ENCODE measurements at regions not wholly inside any gene's neighbourhood (a gene's known extent, or its start where the extent isn't known, plus 50 kb on each side); places are given as distances from the start of the nearest gene placed in this dataset.

- H4K20me1 ChIP-seq (ENCODE audit: insufficient read depth, low read length) = no peaks in the 10 kb centered on the region
Observed at GRCh38 chr5:15322421-15322820, 177.6 kb upstream of the FBXL7 start.

GRCh38 chr5:15321776-15322175 is 178.2 kb upstream of the FBXL7 start:
- H3K79me2 ChIP-seq (ENCODE audit: low read length) = no peaks in the 10 kb centered on the region
- H3K4me3 ChIP-seq (ENCODE audit: low read length) = no peak overlapping the region
- H4K20me1 ChIP-seq (ENCODE audit: insufficient read depth, low read length) = no peaks in the 10 kb centered on the region
- no peak overlapping the region for H3K4me2 ChIP-seq (ENCODE audit: low read depth, low read length)
- no peaks in the 10 kb centered on the region for H3K36me3 ChIP-seq (replicated peaks; ENCODE audit: insufficient read depth, low read length)
- no peaks in the 10 kb centered on the region for H3K4me1 ChIP-seq (ENCODE audit: low read length)
- H3K9me2 ChIP-seq (replicated peaks; ENCODE audit: insufficient read depth, low read length) = no peaks in the 10 kb centered on the region
- no peaks in the 10 kb centered on the region for H3K9me3 ChIP-seq (replicated peaks; ENCODE audit: insufficient read depth, low read length)
- DNase-seq = no peak
- no peak for TF ChIP-seq EZH2 (optimal IDR thresholded peaks at IDR 0.05; ENCODE audit: low read depth, low read length)
- TF ChIP-seq CTCF (IDR thresholded peaks at IDR 0.05; ENCODE audit: low read length) = no peak
- TF ChIP-seq EZH2phosphoT487 (IDR thresholded peaks at IDR 0.05; ENCODE audit: low read length) = no peak
- H3K9ac ChIP-seq (ENCODE audit: low read length) = no peak overlapping the region
- no peak overlapping the region for H2AFZ ChIP-seq (ENCODE audit: low read length)
- no peaks in the 10 kb centered on the region for H3K27me3 ChIP-seq (replicated peaks; ENCODE audit: insufficient read depth, low read length)
- H3F3A ChIP-seq (ENCODE audit: insufficient read depth, low read length) = no peaks in the 10 kb centered on the region
- no peak overlapping the region for H3K27ac ChIP-seq (ENCODE audit: low read length)

More at GRCh38 chr5:15322421-15322820, 177.6 kb upstream of the FBXL7 start:
- Histone ChIP-seq H3K27me3 (replicated peaks; ENCODE audit: insufficient read depth, low read length) (no peaks in the 10 kb centered on the region), H3K9me2 (replicated peaks; ENCODE audit: insufficient read depth, low read length) (no peaks in the 10 kb centered on the region), H3K36me3 (replicated peaks; ENCODE audit: insufficient read depth, low read length) (no peaks in the 10 kb centered on the region), H3K79me2 (ENCODE audit: low read length) (no peaks in the 10 kb centered on the region), H3K4me1 (ENCODE audit: low read length) (peaks cover 1% of the 10 kb centered on the region; the same call in 1 of the 2 replicates), H3K27ac (ENCODE audit: low read length) (no peak overlapping the region), H3K4me2 (ENCODE audit: low read depth, low read length) (no peak overlapping the region), H3K4me3 (ENCODE audit: low read length) (no peak overlapping the region), H3K9me3 (replicated peaks; ENCODE audit: insufficient read depth, low read length) (no peaks in the 10 kb centered on the region), H3F3A (ENCODE audit: insufficient read depth, low read length) (no peaks in the 10 kb centered on the region), H2AFZ (ENCODE audit: low read length) (no peak overlapping the region), H3K9ac (ENCODE audit: low read length) (no peak overlapping the region)
- no peak for DNase-seq
- TF ChIP-seq EZH2 (optimal IDR thresholded peaks at IDR 0.05; ENCODE audit: low read depth, low read length) (no peak), EZH2phosphoT487 (IDR thresholded peaks at IDR 0.05; ENCODE audit: low read length) (no peak), CTCF (IDR thresholded peaks at IDR 0.05; ENCODE audit: low read length) (no peak)

GRCh38 chr5:15320871-15321270 is 179.1 kb upstream of the FBXL7 start:
- H4K20me1 ChIP-seq (ENCODE audit: insufficient read depth, low read length) = no peaks in the 10 kb centered on the region
- DNase-seq = no peak
- H3K9me3 ChIP-seq (replicated peaks; ENCODE audit: insufficient read depth, low read length) = no peaks in the 10 kb centered on the region
- no peak overlapping the region for H2AFZ ChIP-seq (ENCODE audit: low read length)
- H3K4me1 ChIP-seq (ENCODE audit: low read length) = no peaks in the 10 kb centered on the region
- H3K9me2 ChIP-seq (replicated peaks; ENCODE audit: insufficient read depth, low read length) = no peaks in the 10 kb centered on the region
- H3K27ac ChIP-seq (ENCODE audit: low read length) = no peak overlapping the region
- H3K79me2 ChIP-seq (ENCODE audit: low read length) = no peaks in the 10 kb centered on the region
- no peaks in the 10 kb centered on the region for H3F3A ChIP-seq (ENCODE audit: insufficient read depth, low read length)
- H3K4me2 ChIP-seq (ENCODE audit: low read depth, low read length) = no peak overlapping the region
- no peaks in the 10 kb centered on the region for H3K27me3 ChIP-seq (replicated peaks; ENCODE audit: insufficient read depth, low read length)
- no peaks in the 10 kb centered on the region for H3K36me3 ChIP-seq (replicated peaks; ENCODE audit: insufficient read depth, low read length)
- no peak for TF ChIP-seq CTCF (IDR thresholded peaks at IDR 0.05; ENCODE audit: low read length)
- no peak for TF ChIP-seq EZH2 (optimal IDR thresholded peaks at IDR 0.05; ENCODE audit: low read depth, low read length)
- TF ChIP-seq EZH2phosphoT487 (IDR thresholded peaks at IDR 0.05; ENCODE audit: low read length) = no peak
- H3K9ac ChIP-seq (ENCODE audit: low read length) = no peak overlapping the region
- no peak overlapping the region for H3K4me3 ChIP-seq (ENCODE audit: low read length)

All from MM.1S (cell line).